ENCODE measurements at regions not wholly inside any gene's neighbourhood (a gene's known extent, or its start where the extent isn't known, plus 50 kb on each side); places are given as distances from the start of the nearest gene placed in this dataset.

- TF ChIP-seq CTCF (IDR thresholded peaks at IDR 0.05): no peak
- no peak for TF ChIP-seq ZFX (IDR thresholded peaks at IDR 0.05; ENCODE audit: borderline replicate concordance)
These were observed 413.2 kb downstream of the CETN3 start for GRCh38 chr5:89996335-89996734.
